ENCODE measurements at regions not wholly inside any gene's neighbourhood (a gene's known extent, or its start where the extent isn't known, plus 50 kb on each side); places are given as distances from the start of the nearest gene placed in this dataset.

GRCh38 chr10:10824591-10825148 lies 193.0 kb upstream of the CELF2 start:
- no peak for TF ChIP-seq CTCF (IDR thresholded peaks at IDR 0.05; ENCODE audit: insufficient read depth, low read length)
- TF ChIP-seq REST (IDR thresholded peaks at IDR 0.05; ENCODE audit: insufficient replicate concordance, low read depth): no peak

All from HL-60 (cell line).